ENCODE measurements at regions not wholly inside any gene's neighbourhood (a gene's known extent, or its start where the extent isn't known, plus 50 kb on each side); places are given as distances from the start of the nearest gene placed in this dataset.

- DNase-seq: no peak
Measured at GRCh38 chr3:147943265-147943945, 534.2 kb downstream of the ZIC1 start.

- peak; percentile 32 for DNase-seq
Measured at GRCh38 chr3:147945968-147946519, 536.9 kb downstream of the ZIC1 start.

GRCh38 chr3:147956615-147957014, 547.5 kb downstream of the ZIC1 start:
- DNase-seq: no peak

- DNase-seq: no peak
Measured at GRCh38 chr3:147958754-147959153, 549.6 kb downstream of the ZIC1 start.

GRCh38 chr3:147960786-147961185, 551.6 kb downstream of the ZIC1 start:
- DNase-seq: peak; percentile 97

- peak; percentile 40 for DNase-seq
Measured at GRCh38 chr3:147962408-147963164, 553.4 kb downstream of the ZIC1 start.

GRCh38 chr3:147963711-147964110, 554.5 kb downstream of the ZIC1 start:
- no peak for DNase-seq

GRCh38 chr3:147975165-147975564, 566.0 kb downstream of the ZIC1 start:
- DNase-seq: no peak

GRCh38 chr3:147977001-147977400, 567.8 kb downstream of the ZIC1 start:
- DNase-seq: no peak

GRCh38 chr3:147987549-147987948, 578.4 kb downstream of the ZIC1 start:
- no peak for DNase-seq

- DNase-seq: no peak
Measured at GRCh38 chr3:147989344-147989743, 580.2 kb downstream of the ZIC1 start.

GRCh38 chr3:148002705-148003205, 593.6 kb downstream of the ZIC1 start:
- DNase-seq: no peak

- no peak for DNase-seq
Measured at GRCh38 chr3:148004331-148004730, 595.2 kb downstream of the ZIC1 start.

- DNase-seq: no peak
Measured at GRCh38 chr3:148005456-148005855, 596.3 kb downstream of the ZIC1 start.

GRCh38 chr3:148006508-148006907, 597.3 kb downstream of the ZIC1 start:
- peak; percentile 15 for DNase-seq

GRCh38 chr3:148008591-148008990, 599.4 kb downstream of the ZIC1 start:
- no peak for DNase-seq

- DNase-seq: no peak
Measured at GRCh38 chr3:148020861-148021260, 611.7 kb downstream of the ZIC1 start.

- DNase-seq: no peak
Measured at GRCh38 chr3:148021381-148021780, 612.2 kb downstream of the ZIC1 start.

GRCh38 chr3:148023994-148024393, 614.8 kb downstream of the ZIC1 start:
- no peak for DNase-seq

GRCh38 chr3:148026009-148026588, 616.9 kb downstream of the ZIC1 start:
- no peak for DNase-seq

GRCh38 chr3:148030975-148031374, 621.8 kb downstream of the ZIC1 start:
- DNase-seq: peak; percentile 34

GRCh38 chr3:148034353-148034752, 625.2 kb downstream of the ZIC1 start:
- DNase-seq: no peak

GRCh38 chr3:148036331-148036876, 627.2 kb downstream of the ZIC1 start:
- DNase-seq: no peak

Measured in NCI-H146 (cell line).